H9 (cell line): ENCODE measurements at regions not wholly inside any gene's neighbourhood (a gene's known extent, or its start where the extent isn't known, plus 50 kb on each side); places are given as distances from the start of the nearest gene placed in this dataset.

ENCODE experiments used
- DNase-seq: peaks from one replicate; pipeline ENCODE4 v3.0.0-alpha.2; 2017
- H2AFZ ChIP-seq: one replicate; pipeline ENCODE4 v1.6.1; 2013; ENCODE audit warnings: mild to moderate bottlenecking, low read length, control low read depth, moderate library complexity
- H2AK5ac ChIP-seq: 2 replicates; pipeline ENCODE4 v1.6.1; 2013; ENCODE audit warnings: low read length, control low read depth, mixed read lengths; ENCODE audit not compliant: insufficient read length
- H2BK120ac ChIP-seq: one replicate; pipeline ENCODE4 v1.6.1; 2013; ENCODE audit warnings: low read depth, mild to moderate bottlenecking, low read length, control low read depth, inconsistent platforms; ENCODE audit not compliant: poor library complexity, severe bottlenecking
- H2BK12ac ChIP-seq: 2 replicates; pipeline ENCODE4 v1.6.1; 2013; ENCODE audit warnings: low read length, control low read depth, mixed read lengths, low read depth; ENCODE audit not compliant: insufficient read length
- H2BK15ac ChIP-seq: 2 replicates; pipeline ENCODE4 v1.6.1; 2013; ENCODE audit warnings: low read depth, low read length, control low read depth
- H2BK20ac ChIP-seq: one replicate; pipeline ENCODE4 v1.6.1; 2013; ENCODE audit warnings: low read depth, mild to moderate bottlenecking, low read length, control low read depth, inconsistent platforms; ENCODE audit not compliant: poor library complexity, severe bottlenecking
- H2BK5ac ChIP-seq: 2 replicates; pipeline ENCODE4 v1.6.1; 2013; ENCODE audit warnings: low read length, control low read depth, mixed read lengths; ENCODE audit not compliant: insufficient read length
- H3K14ac ChIP-seq: 2 replicates; pipeline ENCODE4 v1.6.1; 2013; ENCODE audit warnings: low read length, control low read depth; ENCODE audit not compliant: insufficient read depth
- H3K18ac ChIP-seq: 2 replicates; pipeline ENCODE4 v1.6.1; 2013; ENCODE audit warnings: low read depth, mild to moderate bottlenecking, mixed read lengths, low read length, control low read depth; ENCODE audit not compliant: insufficient read length
- H3K23ac ChIP-seq: 2 replicates; pipeline ENCODE4 v1.6.1; 2013; ENCODE audit warnings: low read length, control low read depth, mixed read lengths, low read depth; ENCODE audit not compliant: insufficient read length
- H3K23me2 ChIP-seq: 2 replicates; pipeline ENCODE4 v1.6.1; 2013; ENCODE audit warnings: low read depth, mild to moderate bottlenecking, mixed read lengths, low read length, control low read depth; ENCODE audit not compliant: insufficient read length, poor library complexity, severe bottlenecking
- H3K27ac ChIP-seq: 2 replicates; pipeline ENCODE4 v1.5.1; 2013; ENCODE audit warnings: low read length, control low read depth, mixed read lengths, low read depth; ENCODE audit not compliant: insufficient read length
- H3K27me3 ChIP-seq: 2 replicates; pipeline ENCODE4 v1.6.1; 2013; ENCODE audit warnings: low read length, control low read depth, inconsistent platforms; ENCODE audit not compliant: insufficient read depth
- H3K4ac ChIP-seq: 2 replicates; pipeline ENCODE4 v1.6.1; 2013; ENCODE audit warnings: low read depth, mild to moderate bottlenecking, control low read depth, inconsistent platforms, low read length, moderate library complexity
- H3K4me1 ChIP-seq: 2 replicates; pipeline ENCODE4 v1.6.1; 2013; ENCODE audit warnings: low read length, control low read depth, inconsistent platforms; ENCODE audit not compliant: insufficient read depth
- H3K4me2 ChIP-seq: 2 replicates; pipeline ENCODE4 v1.6.1; 2013; ENCODE audit warnings: low read length, control low read depth, mixed read lengths; ENCODE audit not compliant: insufficient read length, insufficient read depth
- H3K56ac ChIP-seq: 2 replicates; pipeline ENCODE4 v1.6.1; 2013; ENCODE audit warnings: low read depth, mild to moderate bottlenecking, mixed read lengths, low read length, control low read depth; ENCODE audit not compliant: insufficient read length
- H3K79me1 ChIP-seq: 2 replicates; pipeline ENCODE4 v1.6.1; 2013; ENCODE audit warnings: low read depth, mild to moderate bottlenecking, moderate library complexity, low read length, control low read depth, inconsistent platforms; ENCODE audit not compliant: insufficient read depth, poor library complexity, severe bottlenecking
- H3K79me2 ChIP-seq: 2 replicates; pipeline ENCODE4 v1.6.1; 2013; ENCODE audit warnings: low read length, control low read depth, inconsistent platforms; ENCODE audit not compliant: insufficient read depth
- H3K9ac ChIP-seq: 2 replicates; pipeline ENCODE4 v1.6.1; 2013; ENCODE audit warnings: low read length, control low read depth, mixed read lengths; ENCODE audit not compliant: insufficient read length; ENCODE audit errors: extremely low read depth
- H3K9me3 ChIP-seq: one replicate; pipeline ENCODE4 v1.6.1; 2013; ENCODE audit warnings: low read depth, low read length, inconsistent platforms; ENCODE audit not compliant: control insufficient read depth
- H3T11ph ChIP-seq: one replicate; pipeline ENCODE4 v1.6.1; 2013; ENCODE audit warnings: mild to moderate bottlenecking, low read length, control low read depth, inconsistent platforms
- H4K20me1 ChIP-seq: one replicate; pipeline ENCODE4 v1.6.1; 2013; ENCODE audit not compliant: control insufficient read depth, insufficient read length, insufficient read depth
- H4K5ac ChIP-seq: 2 replicates; pipeline ENCODE4 v1.6.1; 2013; ENCODE audit warnings: low read depth, mild to moderate bottlenecking, mixed read lengths, low read length, control low read depth; ENCODE audit not compliant: insufficient read length
- H4K8ac ChIP-seq: replicated peaks from 2 replicates; pipeline ENCODE4 v1.6.1; 2013; ENCODE audit warnings: low read length, control low read depth, mixed read lengths, low read depth; ENCODE audit not compliant: insufficient read length
- H4K91ac ChIP-seq: 2 replicates; pipeline ENCODE4 v1.6.1; 2013; ENCODE audit warnings: low read depth, mild to moderate bottlenecking, moderate library complexity, mixed read lengths, low read length, control low read depth; ENCODE audit not compliant: insufficient read length
- H3K27ac Mint-ChIP-seq, 3 experiments: 2 replicates in 2 of 3; 3 replicates in 1 of 3; pipeline ENCODE4 v1.8.0; 2020 to 2021; ENCODE audit warnings: mixed read lengths in 3 of 3, mild to moderate bottlenecking in 1 of 3, moderate library complexity in 1 of 3
- H3K27me3 Mint-ChIP-seq: 2 replicates; pipeline ENCODE4 v1.8.0; 2021; ENCODE audit warnings: low read depth, mild to moderate bottlenecking, moderate library complexity, mixed read lengths
- H3K36me3 Mint-ChIP-seq, 3 experiments: 2 replicates in 2 of 3; 3 replicates in 1 of 3; pipeline ENCODE4 v1.8.0; 2020 to 2021; ENCODE audit warnings: low read depth in 3 of 3, mixed read lengths in 3 of 3; ENCODE audit not compliant: insufficient read depth in 1 of 3
- H3K4me1 Mint-ChIP-seq, 2 experiments: 2 replicates each; pipeline ENCODE4 v1.8.0; 2020; ENCODE audit warnings: mixed read lengths in 2 of 2
- H3K4me3 Mint-ChIP-seq, 2 experiments: 2 replicates in 1 of 2; 3 replicates in 1 of 2; pipeline ENCODE4 v1.8.0; 2020 to 2021; ENCODE audit warnings: mild to moderate bottlenecking in 2 of 2, mixed read lengths in 2 of 2, moderate library complexity in 1 of 2
- H3K9me3 Mint-ChIP-seq, 2 experiments: 2 replicates in 1 of 2; 3 replicates in 1 of 2; pipeline ENCODE4 v1.8.0; 2020; ENCODE audit warnings: mild to moderate bottlenecking in 2 of 2, mixed read lengths in 2 of 2, moderate library complexity in 1 of 2
- CTCF ChIP-seq: fragments of 200-600 bp; sonication (generic); conservative IDR thresholded peaks from 3 replicates; pipeline ENCODE4 v1.8.0; 2021; ENCODE audit warnings: antibody characterized with exemption, mild to moderate bottlenecking
- WGBS: extraction: QIAGEN DNeasy Blood & Tissue Kit; methylation state at CpG from one replicate; pipeline ENCODE4 v1.1.7; 2013; ENCODE audit warnings: missing lambda C conversion rate, low lambda C conversion rate, mixed read lengths; ENCODE audit not compliant: insufficient read length; ENCODE audit errors: extremely low coverage; 5-methylcytosine and 5-hydroxymethylcytosine counted together

GRCh38 chr2:66000901-66001300 lies 434.0 kb upstream of the MEIS1 start:
- no peak overlapping the region for H3K56ac ChIP-seq
- Mint-ChIP-seq H3K9me3 (no peaks in the 10 kb centered on the region; a peak in 3 of 5 replicates), H3K27me3 (peaks cover 2% of the 10 kb centered on the region; the same call in 1 of the 2 replicates), H3K36me3 (no peaks in the 10 kb centered on the region), H3K27ac (no peak overlapping the region; a peak in 1 of 7 replicates), H3K4me3 (no peak overlapping the region), H3K4me1 (no peaks in the 10 kb centered on the region)
- no peak overlapping the region for H4K91ac ChIP-seq
- H3K27me3 ChIP-seq, result no peaks in the 10 kb centered on the region
- H2AK5ac ChIP-seq, result no peak overlapping the region
- H4K20me1 ChIP-seq, result no peaks in the 10 kb centered on the region
- TF ChIP-seq CTCF, result no peak
- no peak overlapping the region for H3K4ac ChIP-seq
- no peak overlapping the region for H3K4me2 ChIP-seq
- H2AFZ ChIP-seq, result no peak overlapping the region
- H2BK12ac ChIP-seq, result no peak overlapping the region
- H3K9me3 ChIP-seq, result no peaks in the 10 kb centered on the region
- H4K8ac ChIP-seq, result no peak overlapping the region
- no CpG with 5 or more reads among the region's 1 CpG for WGBS
- no peaks in the 10 kb centered on the region for H3K4me1 ChIP-seq
- no peak overlapping the region for H2BK5ac ChIP-seq
- H3K23me2 ChIP-seq, result no peaks in the 10 kb centered on the region
- H2BK120ac ChIP-seq, result no peak overlapping the region
- no peak overlapping the region for H3K14ac ChIP-seq
- H3K23ac ChIP-seq, result no peak overlapping the region
- H4K5ac ChIP-seq, result no peak overlapping the region
- H3K79me1 ChIP-seq, result no peaks in the 10 kb centered on the region
- no peak overlapping the region for H3K18ac ChIP-seq
- no peak overlapping the region for H2BK20ac ChIP-seq
- no peaks in the 10 kb centered on the region for H3K79me2 ChIP-seq
- H2BK15ac ChIP-seq, result no peak overlapping the region
- H3T11ph ChIP-seq, result no peak overlapping the region
- H3K27ac ChIP-seq, result no peak overlapping the region
- no peak for DNase-seq
- H3K9ac ChIP-seq, result no peak overlapping the region
